WTC11 (cell line): ENCODE measurements at regions not wholly inside any gene's neighbourhood (a gene's known extent, or its start where the extent isn't known, plus 50 kb on each side); places are given as distances from the start of the nearest gene placed in this dataset.

ENCODE experiments used
- ATAC-seq: fragments of 200-7000 bp; cut with Tn5 transposase; 2 replicates; pipeline ENCODE4 v1.10.0; 2021; ENCODE audit warnings: mild to moderate bottlenecking, moderate library complexity
- CTCF ChIA-PET: fragments of 300-600 bp; sonication (Branson Sonifier 250); formaldehyde crosslinking; loops from one replicate; lab custom pipeline; 2021; ENCODE audit warnings: antibody characterized with exemption; lab: Charles Lee
- POLR2A ChIA-PET: fragments of 350-600 bp; sonication (Branson Sonifier 250); formaldehyde crosslinking; loops from one replicate; lab custom pipeline; 2021; ENCODE audit warnings: antibody characterized with exemption; lab: Charles Lee
- DNase-seq: peaks from one replicate; pipeline ENCODE4 v3.0.0; 2021; ENCODE audit warnings: low spot score
- H3K27ac Mint-ChIP-seq: 2 replicates; pipeline ENCODE4 v1.8.0; 2021; ENCODE audit warnings: mixed read lengths
- H3K27me3 Mint-ChIP-seq: 2 replicates; pipeline ENCODE4 v1.8.0; 2021; ENCODE audit warnings: low read depth, mild to moderate bottlenecking, moderate library complexity, mixed read lengths
- H3K36me3 Mint-ChIP-seq: 2 replicates; pipeline ENCODE4 v1.8.0; 2021; ENCODE audit warnings: mixed read lengths
- H3K4me1 Mint-ChIP-seq: 2 replicates; pipeline ENCODE4 v1.8.0; 2022; ENCODE audit warnings: mixed read lengths
- H3K4me3 Mint-ChIP-seq: 2 replicates; pipeline ENCODE4 v1.8.0; 2021; ENCODE audit warnings: mild to moderate bottlenecking, moderate library complexity, mixed read lengths
- H3K9me3 Mint-ChIP-seq: 2 replicates; pipeline ENCODE4 v1.8.0; 2021; ENCODE audit warnings: mixed read lengths
- ATF1 ChIP-seq: sonication (generic); formaldehyde crosslinking; IDR thresholded peaks from 2 replicates; pipeline ENCODE4 v1.8.1; 2023; ENCODE audit warnings: mild to moderate bottlenecking, moderate library complexity, missing genetic modification reagents
- ELF4 ChIP-seq: sonication (generic); formaldehyde crosslinking; IDR thresholded peaks from 2 replicates; pipeline ENCODE4 v1.8.1; 2022; ENCODE audit warnings: low read depth, mild to moderate bottlenecking, moderate library complexity, missing genetic modification reagents
- FOXP1 ChIP-seq: sonication (generic); formaldehyde crosslinking; IDR thresholded peaks from 2 replicates; pipeline ENCODE4 v1.8.0; 2022; ENCODE audit warnings: missing genetic modification reagents, mild to moderate bottlenecking, moderate library complexity, borderline replicate concordance
- JUN ChIP-seq: sonication (generic); formaldehyde crosslinking; IDR thresholded peaks from 2 replicates; pipeline ENCODE4 v1.8.0; 2023; ENCODE audit warnings: mild to moderate bottlenecking, missing genetic modification reagents
- TEAD1 ChIP-seq: sonication (generic); formaldehyde crosslinking; IDR thresholded peaks from 2 replicates; pipeline ENCODE4 v1.8.0; 2022; ENCODE audit warnings: mild to moderate bottlenecking, missing genetic modification reagents
- ZNF232 ChIP-seq: sonication (generic); formaldehyde crosslinking; IDR thresholded peaks from 2 replicates; pipeline ENCODE4 v1.8.0; 2022; ENCODE audit warnings: mild to moderate bottlenecking, missing genetic modification reagents
- ZNF263 ChIP-seq: sonication (generic); formaldehyde crosslinking; IDR thresholded peaks from 2 replicates; pipeline ENCODE4 v1.8.1; 2022; ENCODE audit warnings: low read depth, mild to moderate bottlenecking, moderate library complexity, missing genetic modification reagents
- ZNF396 ChIP-seq: fragments of 250-450 bp; sonication (Bioruptor Pico); IDR thresholded peaks from 2 replicates; pipeline ENCODE4 v1.8.0; 2021; ENCODE audit warnings: mild to moderate bottlenecking, moderate library complexity, borderline replicate concordance
- TF ChIP-seq, protein P1 (sequence below): fragments of 250-450 bp; sonication (Bioruptor Pico); IDR thresholded peaks from 2 replicates; pipeline ENCODE4 v2.1.2; 2022; ENCODE audit warnings: mild to moderate bottlenecking, moderate library complexity
- TF ChIP-seq, protein P2 (sequence below): sonication (generic); formaldehyde crosslinking; IDR thresholded peaks from 2 replicates; pipeline ENCODE4 v1.8.0; 2023; ENCODE audit warnings: mild to moderate bottlenecking, missing genetic modification reagents
- TF ChIP-seq, protein P3 (sequence below): sonication (generic); formaldehyde crosslinking; IDR thresholded peaks from 2 replicates; pipeline ENCODE4 v1.8.1; 2022; ENCODE audit warnings: mild to moderate bottlenecking, missing genetic modification reagents, moderate library complexity, borderline replicate concordance
- TF ChIP-seq, protein P4 (sequence below): fragments of 250-450 bp; sonication (Bioruptor Pico); conservative IDR thresholded peaks from 2 replicates; pipeline ENCODE4 v1.9.0; 2021; ENCODE audit warnings: mild to moderate bottlenecking
- TF ChIP-seq, protein P5 (sequence below): sonication (generic); formaldehyde crosslinking; IDR thresholded peaks from 2 replicates; pipeline ENCODE4 v1.8.0; 2022; ENCODE audit warnings: mild to moderate bottlenecking, missing genetic modification reagents
- TF ChIP-seq, protein P6 (sequence below): sonication (generic); formaldehyde crosslinking; IDR thresholded peaks from 2 replicates; pipeline ENCODE4 v1.8.1; 2023; ENCODE audit warnings: mild to moderate bottlenecking, missing genetic modification reagents
- TF ChIP-seq, protein P7 (sequence below): sonication (generic); formaldehyde crosslinking; IDR thresholded peaks from 2 replicates; pipeline ENCODE4 v1.8.0; 2022; ENCODE audit warnings: mild to moderate bottlenecking, missing genetic modification reagents
- TF ChIP-seq, protein P8 (sequence below): fragments of 250-450 bp; sonication (Bioruptor Pico); IDR thresholded peaks from 2 replicates; pipeline ENCODE4 v1.9.0; 2021; ENCODE audit warnings: mild to moderate bottlenecking
- TF ChIP-seq, protein P9 (sequence below): sonication (generic); formaldehyde crosslinking; IDR thresholded peaks from 2 replicates; pipeline ENCODE4 v1.8.1; 2023; ENCODE audit warnings: mild to moderate bottlenecking, missing genetic modification reagents, borderline replicate concordance
- TF ChIP-seq, protein P10 (sequence below): sonication (generic); formaldehyde crosslinking; IDR thresholded peaks from 2 replicates; pipeline ENCODE4 v1.8.1; 2023; ENCODE audit warnings: mild to moderate bottlenecking, missing genetic modification reagents, moderate library complexity

DNA sequence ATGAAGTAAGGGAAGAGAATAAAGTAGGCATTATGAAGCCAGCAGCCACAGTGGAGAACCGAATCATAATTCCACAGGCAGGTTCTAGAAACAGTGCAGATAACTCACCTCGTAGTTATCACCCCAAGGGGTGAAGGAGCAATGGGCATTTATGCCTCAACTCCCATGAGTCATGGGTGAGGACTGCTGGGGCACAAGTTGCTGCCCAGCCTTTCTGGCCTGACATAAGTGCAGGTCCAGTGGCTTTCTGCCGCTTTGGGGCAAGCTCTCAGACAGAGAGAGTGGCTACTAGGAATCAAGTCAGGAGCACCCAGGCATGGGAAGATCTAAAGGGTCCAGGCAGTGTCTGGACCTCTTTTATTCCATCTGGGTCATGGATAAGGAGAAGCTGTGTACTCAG is 149.8 kb downstream of the SUCLG1 start:
- ATAC-seq (no peak), DNase-seq (no peak)
- Mint-ChIP-seq H3K4me1 (peaks cover 22% of the 10 kb centered on the region), H3K4me3 (no peak overlapping the region), H3K9me3 (peaks cover 49% of the 10 kb centered on the region), H3K36me3 (peaks cover 42% of the 10 kb centered on the region), H3K27me3 (peaks cover 5% of the 10 kb centered on the region), H3K27ac (no peak overlapping the region)
- POLR2A ChIA-PET: no interaction called here
- CTCF ChIA-PET: no interaction called here
- TF ChIP-seq, protein P1, sequence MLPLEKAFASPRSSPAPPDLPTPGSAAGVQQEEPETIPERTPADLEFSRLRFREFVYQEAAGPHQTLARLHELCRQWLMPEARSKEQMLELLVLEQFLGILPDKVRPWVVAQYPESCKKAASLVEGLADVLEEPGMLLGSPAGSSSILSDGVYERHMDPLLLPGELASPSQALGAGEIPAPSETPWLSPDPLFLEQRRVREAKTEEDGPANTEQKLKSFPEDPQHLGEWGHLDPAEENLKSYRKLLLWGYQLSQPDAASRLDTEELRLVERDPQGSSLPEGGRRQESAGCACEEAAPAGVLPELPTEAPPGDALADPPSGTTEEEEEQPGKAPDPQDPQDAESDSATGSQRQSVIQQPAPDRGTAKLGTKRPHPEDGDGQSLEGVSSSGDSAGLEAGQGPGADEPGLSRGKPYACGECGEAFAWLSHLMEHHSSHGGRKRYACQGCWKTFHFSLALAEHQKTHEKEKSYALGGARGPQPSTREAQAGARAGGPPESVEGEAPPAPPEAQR: no peak
- TF ChIP-seq, protein P2, sequence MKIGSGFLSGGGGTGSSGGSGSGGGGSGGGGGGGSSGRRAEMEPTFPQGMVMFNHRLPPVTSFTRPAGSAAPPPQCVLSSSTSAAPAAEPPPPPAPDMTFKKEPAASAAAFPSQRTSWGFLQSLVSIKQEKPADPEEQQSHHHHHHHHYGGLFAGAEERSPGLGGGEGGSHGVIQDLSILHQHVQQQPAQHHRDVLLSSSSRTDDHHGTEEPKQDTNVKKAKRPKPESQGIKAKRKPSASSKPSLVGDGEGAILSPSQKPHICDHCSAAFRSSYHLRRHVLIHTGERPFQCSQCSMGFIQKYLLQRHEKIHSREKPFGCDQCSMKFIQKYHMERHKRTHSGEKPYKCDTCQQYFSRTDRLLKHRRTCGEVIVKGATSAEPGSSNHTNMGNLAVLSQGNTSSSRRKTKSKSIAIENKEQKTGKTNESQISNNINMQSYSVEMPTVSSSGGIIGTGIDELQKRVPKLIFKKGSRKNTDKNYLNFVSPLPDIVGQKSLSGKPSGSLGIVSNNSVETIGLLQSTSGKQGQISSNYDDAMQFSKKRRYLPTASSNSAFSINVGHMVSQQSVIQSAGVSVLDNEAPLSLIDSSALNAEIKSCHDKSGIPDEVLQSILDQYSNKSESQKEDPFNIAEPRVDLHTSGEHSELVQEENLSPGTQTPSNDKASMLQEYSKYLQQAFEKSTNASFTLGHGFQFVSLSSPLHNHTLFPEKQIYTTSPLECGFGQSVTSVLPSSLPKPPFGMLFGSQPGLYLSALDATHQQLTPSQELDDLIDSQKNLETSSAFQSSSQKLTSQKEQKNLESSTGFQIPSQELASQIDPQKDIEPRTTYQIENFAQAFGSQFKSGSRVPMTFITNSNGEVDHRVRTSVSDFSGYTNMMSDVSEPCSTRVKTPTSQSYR (CRISPR knock-in tag): no peak
- TF ChIP-seq, protein P3, sequence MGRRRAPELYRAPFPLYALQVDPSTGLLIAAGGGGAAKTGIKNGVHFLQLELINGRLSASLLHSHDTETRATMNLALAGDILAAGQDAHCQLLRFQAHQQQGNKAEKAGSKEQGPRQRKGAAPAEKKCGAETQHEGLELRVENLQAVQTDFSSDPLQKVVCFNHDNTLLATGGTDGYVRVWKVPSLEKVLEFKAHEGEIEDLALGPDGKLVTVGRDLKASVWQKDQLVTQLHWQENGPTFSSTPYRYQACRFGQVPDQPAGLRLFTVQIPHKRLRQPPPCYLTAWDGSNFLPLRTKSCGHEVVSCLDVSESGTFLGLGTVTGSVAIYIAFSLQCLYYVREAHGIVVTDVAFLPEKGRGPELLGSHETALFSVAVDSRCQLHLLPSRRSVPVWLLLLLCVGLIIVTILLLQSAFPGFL (CRISPR knock-in tag): no peak
- TF ChIP-seq, protein P4, sequence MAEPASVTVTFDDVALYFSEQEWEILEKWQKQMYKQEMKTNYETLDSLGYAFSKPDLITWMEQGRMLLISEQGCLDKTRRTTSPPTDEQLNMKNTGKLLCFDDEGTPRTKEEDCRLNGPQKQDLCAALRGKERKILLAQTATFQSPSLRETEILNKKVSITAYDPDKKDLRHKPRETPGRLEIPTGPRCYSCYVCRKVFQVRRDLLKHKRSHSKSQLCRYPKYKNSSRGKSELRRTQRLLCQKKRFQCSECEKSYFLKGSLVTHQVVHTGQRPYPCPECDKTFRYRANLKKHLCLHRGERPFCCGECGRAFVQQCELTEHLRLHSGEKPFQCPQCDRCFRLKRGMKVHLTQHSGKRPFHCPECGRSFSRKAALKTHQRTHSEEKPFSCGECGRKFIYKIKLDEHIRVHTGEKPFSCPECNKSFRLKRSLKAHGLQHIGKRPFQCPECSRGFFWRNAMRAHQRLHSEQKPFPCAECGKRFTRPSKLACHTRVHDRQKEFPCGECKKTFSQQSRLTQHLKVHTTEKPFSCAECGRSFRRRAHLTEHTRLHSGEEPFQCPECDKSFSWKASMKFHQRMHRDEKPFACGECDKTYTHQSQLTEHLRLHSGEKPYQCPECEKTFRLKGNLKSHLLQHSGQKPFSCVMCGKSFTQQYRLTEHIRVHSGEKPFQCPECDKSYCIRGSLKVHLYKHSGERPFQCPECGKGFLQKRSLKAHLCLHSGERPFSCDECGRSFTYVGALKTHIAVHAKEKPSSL: no peak
- TF ChIP-seq ZNF263 (CRISPR knock-in tag) (no peak), FOXP1 (CRISPR knock-in tag) (no peak), ZNF396 (CRISPR knock-in tag) (no peak), ZNF232 (CRISPR knock-in tag) (no peak), ELF4 (CRISPR knock-in tag) (no peak)
- TF ChIP-seq, protein P5, sequence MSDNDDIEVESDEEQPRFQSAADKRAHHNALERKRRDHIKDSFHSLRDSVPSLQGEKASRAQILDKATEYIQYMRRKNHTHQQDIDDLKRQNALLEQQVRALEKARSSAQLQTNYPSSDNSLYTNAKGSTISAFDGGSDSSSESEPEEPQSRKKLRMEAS (CRISPR knock-in tag): no peak
- TF ChIP-seq, protein P6, sequence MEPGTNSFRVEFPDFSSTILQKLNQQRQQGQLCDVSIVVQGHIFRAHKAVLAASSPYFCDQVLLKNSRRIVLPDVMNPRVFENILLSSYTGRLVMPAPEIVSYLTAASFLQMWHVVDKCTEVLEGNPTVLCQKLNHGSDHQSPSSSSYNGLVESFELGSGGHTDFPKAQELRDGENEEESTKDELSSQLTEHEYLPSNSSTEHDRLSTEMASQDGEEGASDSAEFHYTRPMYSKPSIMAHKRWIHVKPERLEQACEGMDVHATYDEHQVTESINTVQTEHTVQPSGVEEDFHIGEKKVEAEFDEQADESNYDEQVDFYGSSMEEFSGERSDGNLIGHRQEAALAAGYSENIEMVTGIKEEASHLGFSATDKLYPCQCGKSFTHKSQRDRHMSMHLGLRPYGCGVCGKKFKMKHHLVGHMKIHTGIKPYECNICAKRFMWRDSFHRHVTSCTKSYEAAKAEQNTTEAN (CRISPR knock-in tag): no peak
- TF ChIP-seq, protein P7, sequence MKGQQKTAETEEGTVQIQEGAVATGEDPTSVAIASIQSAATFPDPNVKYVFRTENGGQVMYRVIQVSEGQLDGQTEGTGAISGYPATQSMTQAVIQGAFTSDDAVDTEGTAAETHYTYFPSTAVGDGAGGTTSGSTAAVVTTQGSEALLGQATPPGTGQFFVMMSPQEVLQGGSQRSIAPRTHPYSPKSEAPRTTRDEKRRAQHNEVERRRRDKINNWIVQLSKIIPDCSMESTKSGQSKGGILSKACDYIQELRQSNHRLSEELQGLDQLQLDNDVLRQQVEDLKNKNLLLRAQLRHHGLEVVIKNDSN: no peak
- TF ChIP-seq, protein P8, sequence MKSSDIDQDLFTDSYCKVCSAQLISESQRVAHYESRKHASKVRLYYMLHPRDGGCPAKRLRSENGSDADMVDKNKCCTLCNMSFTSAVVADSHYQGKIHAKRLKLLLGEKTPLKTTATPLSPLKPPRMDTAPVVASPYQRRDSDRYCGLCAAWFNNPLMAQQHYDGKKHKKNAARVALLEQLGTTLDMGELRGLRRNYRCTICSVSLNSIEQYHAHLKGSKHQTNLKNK (CRISPR knock-in tag): no peak

DNA sequence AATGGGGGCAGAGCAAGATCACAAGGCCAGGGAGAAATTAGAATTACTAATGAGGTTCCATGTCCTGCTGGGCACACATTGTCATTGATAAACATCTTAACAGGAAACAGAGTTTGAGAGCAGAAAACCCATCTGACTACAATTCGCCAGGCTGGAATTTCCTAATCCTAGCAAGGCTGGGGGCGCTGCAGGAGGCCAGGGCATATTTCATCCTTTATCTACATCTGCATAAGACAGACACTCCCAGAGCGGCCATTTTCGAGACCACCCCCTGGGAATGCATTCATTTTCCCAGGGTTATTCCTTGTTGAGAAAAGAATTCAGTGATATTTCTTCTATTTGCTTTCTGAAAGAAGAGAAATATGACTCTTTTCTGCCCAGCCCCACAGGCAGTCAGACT is 152.7 kb downstream of the SUCLG1 start:
- peaks cover 54% of the 10 kb centered on the region for H3K9me3 Mint-ChIP-seq
- peaks cover 11% of the 10 kb centered on the region for H3K4me1 Mint-ChIP-seq
- ATAC-seq: no peak
- CTCF ChIA-PET: no interaction called here
- POLR2A ChIA-PET: no interaction called here
- peak; percentile 55; the same call in 1 of the 2 replicates for TF ChIP-seq TEAD1 (CRISPR knock-in tag)
- TF ChIP-seq JUN (CRISPR knock-in tag): no peak
- TF ChIP-seq, protein P9, sequence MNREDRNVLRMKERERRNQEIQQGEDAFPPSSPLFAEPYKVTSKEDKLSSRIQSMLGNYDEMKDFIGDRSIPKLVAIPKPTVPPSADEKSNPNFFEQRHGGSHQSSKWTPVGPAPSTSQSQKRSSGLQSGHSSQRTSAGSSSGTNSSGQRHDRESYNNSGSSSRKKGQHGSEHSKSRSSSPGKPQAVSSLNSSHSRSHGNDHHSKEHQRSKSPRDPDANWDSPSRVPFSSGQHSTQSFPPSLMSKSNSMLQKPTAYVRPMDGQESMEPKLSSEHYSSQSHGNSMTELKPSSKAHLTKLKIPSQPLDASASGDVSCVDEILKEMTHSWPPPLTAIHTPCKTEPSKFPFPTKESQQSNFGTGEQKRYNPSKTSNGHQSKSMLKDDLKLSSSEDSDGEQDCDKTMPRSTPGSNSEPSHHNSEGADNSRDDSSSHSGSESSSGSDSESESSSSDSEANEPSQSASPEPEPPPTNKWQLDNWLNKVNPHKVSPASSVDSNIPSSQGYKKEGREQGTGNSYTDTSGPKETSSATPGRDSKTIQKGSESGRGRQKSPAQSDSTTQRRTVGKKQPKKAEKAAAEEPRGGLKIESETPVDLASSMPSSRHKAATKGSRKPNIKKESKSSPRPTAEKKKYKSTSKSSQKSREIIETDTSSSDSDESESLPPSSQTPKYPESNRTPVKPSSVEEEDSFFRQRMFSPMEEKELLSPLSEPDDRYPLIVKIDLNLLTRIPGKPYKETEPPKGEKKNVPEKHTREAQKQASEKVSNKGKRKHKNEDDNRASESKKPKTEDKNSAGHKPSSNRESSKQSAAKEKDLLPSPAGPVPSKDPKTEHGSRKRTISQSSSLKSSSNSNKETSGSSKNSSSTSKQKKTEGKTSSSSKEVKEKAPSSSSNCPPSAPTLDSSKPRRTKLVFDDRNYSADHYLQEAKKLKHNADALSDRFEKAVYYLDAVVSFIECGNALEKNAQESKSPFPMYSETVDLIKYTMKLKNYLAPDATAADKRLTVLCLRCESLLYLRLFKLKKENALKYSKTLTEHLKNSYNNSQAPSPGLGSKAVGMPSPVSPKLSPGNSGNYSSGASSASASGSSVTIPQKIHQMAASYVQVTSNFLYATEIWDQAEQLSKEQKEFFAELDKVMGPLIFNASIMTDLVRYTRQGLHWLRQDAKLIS (CRISPR knock-in tag): no peak
- TF ChIP-seq, protein P10, sequence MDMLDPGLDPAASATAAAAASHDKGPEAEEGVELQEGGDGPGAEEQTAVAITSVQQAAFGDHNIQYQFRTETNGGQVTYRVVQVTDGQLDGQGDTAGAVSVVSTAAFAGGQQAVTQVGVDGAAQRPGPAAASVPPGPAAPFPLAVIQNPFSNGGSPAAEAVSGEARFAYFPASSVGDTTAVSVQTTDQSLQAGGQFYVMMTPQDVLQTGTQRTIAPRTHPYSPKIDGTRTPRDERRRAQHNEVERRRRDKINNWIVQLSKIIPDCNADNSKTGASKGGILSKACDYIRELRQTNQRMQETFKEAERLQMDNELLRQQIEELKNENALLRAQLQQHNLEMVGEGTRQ: no peak
- no peak for TF ChIP-seq ATF1 (CRISPR knock-in tag)
- no peak overlapping the region for H3K4me3 Mint-ChIP-seq
- peaks cover 5% of the 10 kb centered on the region for H3K27me3 Mint-ChIP-seq
- no peak for DNase-seq
- H3K27ac Mint-ChIP-seq: no peak overlapping the region; the same call in 1 of the 2 replicates
- H3K36me3 Mint-ChIP-seq: peaks cover 42% of the 10 kb centered on the region
